ENCODE measurements at regions not wholly inside any gene's neighbourhood (a gene's known extent, or its start where the extent isn't known, plus 50 kb on each side); places are given as distances from the start of the nearest gene placed in this dataset.

GRCh38 chr2:576292-576691, 100.9 kb downstream of the TMEM18 start:
- DNase-seq (ENCODE audit: low read depth in 2 of 2, low spot score in 1 of 2) = no peak

GRCh38 chr2:575727-576236, 101.4 kb downstream of the TMEM18 start:
- no peak for DNase-seq (ENCODE audit: low read depth in 2 of 2, low spot score in 1 of 2)

- DNase-seq (ENCODE audit: low read depth in 2 of 2, low spot score in 1 of 2) = no peak
Observed at GRCh38 chr2:575030-575726, 102.0 kb downstream of the TMEM18 start.

GRCh38 chr2:573805-574392, 103.3 kb downstream of the TMEM18 start:
- no peak for DNase-seq (ENCODE audit: low read depth in 2 of 2, low spot score in 1 of 2)

GRCh38 chr2:573025-573424, 104.2 kb downstream of the TMEM18 start:
- DNase-seq (ENCODE audit: low read depth in 2 of 2, low spot score in 1 of 2) = no peak

GRCh38 chr2:569681-570080, 107.5 kb downstream of the TMEM18 start:
- no peak for DNase-seq (ENCODE audit: low read depth in 2 of 2, low spot score in 1 of 2)

GRCh38 chr2:568639-569235, 108.5 kb downstream of the TMEM18 start:
- DNase-seq (ENCODE audit: low read depth in 2 of 2, low spot score in 1 of 2) = no peak

GRCh38 chr2:567865-568638, 109.2 kb downstream of the TMEM18 start:
- no peak for DNase-seq (ENCODE audit: low read depth in 2 of 2, low spot score in 1 of 2)

GRCh38 chr2:567496-567864, 109.7 kb downstream of the TMEM18 start:
- no peak for DNase-seq (ENCODE audit: low read depth in 2 of 2, low spot score in 1 of 2)

GRCh38 chr2:566379-567313, 110.6 kb downstream of the TMEM18 start:
- DNase-seq (ENCODE audit: low read depth in 2 of 2, low spot score in 1 of 2) = no peak

- DNase-seq (ENCODE audit: low read depth in 2 of 2, low spot score in 1 of 2) = no peak
Observed at GRCh38 chr2:564471-565181, 112.6 kb downstream of the TMEM18 start.

- DNase-seq (ENCODE audit: low read depth in 2 of 2, low spot score in 1 of 2) = no peak
Observed at GRCh38 chr2:563512-563911, 113.7 kb downstream of the TMEM18 start.

- DNase-seq (ENCODE audit: low read depth in 2 of 2, low spot score in 1 of 2) = no peak
Observed at GRCh38 chr2:562391-563364, 114.5 kb downstream of the TMEM18 start.

GRCh38 chr2:558879-559278, 118.3 kb downstream of the TMEM18 start:
- DNase-seq (ENCODE audit: low read depth in 2 of 2, low spot score in 1 of 2) = no peak

- DNase-seq (ENCODE audit: low read depth in 2 of 2, low spot score in 1 of 2) = no peak
Observed at GRCh38 chr2:558302-558642, 118.9 kb downstream of the TMEM18 start.

- no peak for DNase-seq (ENCODE audit: low read depth in 2 of 2, low spot score in 1 of 2)
Observed at GRCh38 chr2:557635-558301, 119.4 kb downstream of the TMEM18 start.

- no peak for DNase-seq (ENCODE audit: low read depth in 2 of 2, low spot score in 1 of 2)
Observed at GRCh38 chr2:556485-556884, 120.7 kb downstream of the TMEM18 start.

- DNase-seq (ENCODE audit: low read depth in 2 of 2, low spot score in 1 of 2) = no peak
Observed at GRCh38 chr2:555164-555922, 121.9 kb downstream of the TMEM18 start.

Measured in stimulated activated CD8-positive, alpha-beta memory T cell treated with anti-CD3 and anti-CD28 coated beads, Interleukin-4, amount 100 ng/mL, for 4 hours (primary cell).